HFF-Myc (cell line): ENCODE measurements at regions not wholly inside any gene's neighbourhood (a gene's known extent, or its start where the extent isn't known, plus 50 kb on each side); places are given as distances from the start of the nearest gene placed in this dataset.

Experiments used
- DNase-seq: peaks from one replicate; pipeline ENCODE4 v3.0.0-alpha.2; 2011; ENCODE audit warnings: low read depth; ENCODE audit errors: extremely low read depth
- H3K4me3 ChIP-seq: replicated peaks from 2 replicates; pipeline ENCODE4 v1.5.1; 2011; ENCODE audit warnings: low read depth, mild to moderate bottlenecking, control low read depth, low read length
- TF ChIP-seq, protein P1 (sequence below): IDR thresholded peaks from 2 replicates; pipeline ENCODE4 v1.5.1; 2012; ENCODE audit warnings: mild to moderate bottlenecking, low read depth, low read length, control low read depth; ENCODE audit errors: missing control alignments

- no peak for DNase-seq
- no peak overlapping the region for H3K4me3 ChIP-seq
- TF ChIP-seq, protein P1, sequence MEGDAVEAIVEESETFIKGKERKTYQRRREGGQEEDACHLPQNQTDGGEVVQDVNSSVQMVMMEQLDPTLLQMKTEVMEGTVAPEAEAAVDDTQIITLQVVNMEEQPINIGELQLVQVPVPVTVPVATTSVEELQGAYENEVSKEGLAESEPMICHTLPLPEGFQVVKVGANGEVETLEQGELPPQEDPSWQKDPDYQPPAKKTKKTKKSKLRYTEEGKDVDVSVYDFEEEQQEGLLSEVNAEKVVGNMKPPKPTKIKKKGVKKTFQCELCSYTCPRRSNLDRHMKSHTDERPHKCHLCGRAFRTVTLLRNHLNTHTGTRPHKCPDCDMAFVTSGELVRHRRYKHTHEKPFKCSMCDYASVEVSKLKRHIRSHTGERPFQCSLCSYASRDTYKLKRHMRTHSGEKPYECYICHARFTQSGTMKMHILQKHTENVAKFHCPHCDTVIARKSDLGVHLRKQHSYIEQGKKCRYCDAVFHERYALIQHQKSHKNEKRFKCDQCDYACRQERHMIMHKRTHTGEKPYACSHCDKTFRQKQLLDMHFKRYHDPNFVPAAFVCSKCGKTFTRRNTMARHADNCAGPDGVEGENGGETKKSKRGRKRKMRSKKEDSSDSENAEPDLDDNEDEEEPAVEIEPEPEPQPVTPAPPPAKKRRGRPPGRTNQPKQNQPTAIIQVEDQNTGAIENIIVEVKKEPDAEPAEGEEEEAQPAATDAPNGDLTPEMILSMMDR: no peak
These were observed 479.8 kb upstream of the GOT2 start for GRCh38 chr16:59213952-59214351.

- no peak for DNase-seq
- H3K4me3 ChIP-seq: no peak overlapping the region
- TF ChIP-seq, protein P1: no peak
These were observed 478.4 kb upstream of the GOT2 start for GRCh38 chr16:59212492-59213024.

DNA sequence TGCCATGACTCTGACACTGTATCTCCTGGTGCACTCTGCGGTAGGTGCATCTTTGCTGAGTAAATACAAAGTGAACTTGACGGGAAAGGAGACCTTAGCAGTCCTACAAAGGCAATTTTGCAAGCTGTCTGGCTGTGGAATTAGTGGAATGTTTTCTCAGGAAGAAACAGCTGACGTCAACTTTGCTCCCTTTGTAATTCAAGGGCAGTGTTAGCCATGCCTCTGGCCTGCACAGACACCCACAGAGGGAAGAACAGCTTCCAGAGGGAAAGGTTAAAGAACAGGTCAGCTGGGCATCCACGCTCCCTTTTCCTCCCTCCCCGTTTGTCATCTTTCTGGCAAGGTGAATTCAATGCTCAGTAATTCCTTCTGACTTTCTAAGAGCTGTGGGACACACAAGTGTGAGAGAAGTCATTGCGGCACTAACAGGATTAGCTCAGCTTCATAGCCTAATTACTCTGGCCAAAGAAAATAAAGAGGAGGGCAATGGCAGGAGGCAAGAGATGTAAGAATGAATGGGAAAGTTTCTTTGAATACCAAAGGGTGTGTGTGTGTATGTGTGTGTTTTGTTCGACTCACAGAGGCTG is 476.9 kb upstream of the GOT2 start:
- DNase-seq: no peak
- no peak overlapping the region for H3K4me3 ChIP-seq
- TF ChIP-seq, protein P1: no peak

DNA sequence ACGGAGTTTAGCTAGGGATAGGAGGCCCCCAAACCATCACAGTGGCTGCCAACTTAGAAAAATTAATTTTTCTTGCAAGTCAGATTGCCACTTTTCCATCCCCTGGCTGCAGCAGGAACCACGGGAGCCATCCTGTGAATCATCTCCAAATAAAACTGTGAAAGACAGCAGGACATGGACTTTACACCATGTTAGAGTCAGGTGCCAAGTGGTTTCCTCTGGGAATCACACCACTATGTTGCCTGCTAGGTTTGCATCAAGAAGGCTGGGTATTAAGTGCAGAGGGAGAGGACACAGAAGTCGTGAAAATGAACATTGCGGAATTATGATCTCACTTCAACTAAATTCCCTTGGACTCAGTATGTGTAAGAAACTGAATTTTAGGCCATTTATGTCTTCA is 471.3 kb upstream of the GOT2 start:
- no peak overlapping the region for H3K4me3 ChIP-seq
- TF ChIP-seq, protein P1: no peak
- no peak for DNase-seq

- TF ChIP-seq, protein P1: no peak
- H3K4me3 ChIP-seq: no peak overlapping the region
- no peak for DNase-seq
These were observed 470.5 kb upstream of the GOT2 start for GRCh38 chr16:59204589-59204988.

DNA sequence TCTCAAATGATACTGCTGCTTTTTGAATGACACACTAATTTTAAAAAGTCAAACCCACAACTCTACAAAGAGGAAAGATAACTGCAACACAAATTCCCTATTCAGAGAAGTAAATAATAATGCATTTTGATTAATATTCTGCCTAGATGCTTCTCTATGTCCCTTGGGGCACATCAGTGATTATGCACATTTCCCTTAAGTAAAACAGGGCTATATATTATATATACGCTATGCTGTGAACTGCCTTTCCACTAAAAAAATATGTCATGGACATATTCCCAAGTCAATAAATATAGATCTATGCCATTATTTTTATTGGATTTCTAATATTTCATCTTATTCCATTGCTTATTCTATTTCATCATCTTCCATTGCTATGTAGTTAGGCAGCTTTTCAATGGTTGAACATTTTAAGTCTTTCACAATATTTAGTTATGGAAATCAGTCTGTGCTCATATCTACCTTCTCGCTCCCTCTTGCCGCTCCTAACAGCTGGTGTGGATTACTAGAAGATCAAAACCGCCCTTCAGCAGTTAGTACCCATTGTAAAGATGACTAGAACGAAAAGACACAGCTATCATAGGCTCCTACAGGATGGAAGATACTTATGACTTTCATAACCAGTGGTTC is 468.2 kb upstream of the GOT2 start:
- TF ChIP-seq, protein P1: no peak
- no peak for DNase-seq
- no peak overlapping the region for H3K4me3 ChIP-seq
